Fibroblast of lung (primary cell): ENCODE measurements at regions not wholly inside any gene's neighbourhood (a gene's known extent, or its start where the extent isn't known, plus 50 kb on each side); places are given as distances from the start of the nearest gene placed in this dataset.

ENCODE experiments used
- DNase-seq, 2 donors: peaks; one replicate each; pipeline versions ENCODE4 v3.0.0 to v3.0.0-alpha.2; 2010; ENCODE audit warnings: low read depth in 2 of 2
- H2AFZ ChIP-seq: 2 replicates; pipeline ENCODE4 v1.5.1; 2012; ENCODE audit warnings: low read length, control low read depth, inconsistent platforms
- H3K27ac ChIP-seq: 2 replicates; pipeline ENCODE4 v1.5.1; 2011; ENCODE audit warnings: low read length, control low read depth; ENCODE audit not compliant: insufficient read depth
- H3K27me3 ChIP-seq: 2 replicates; pipeline ENCODE4 v1.5.1; 2011; ENCODE audit warnings: mild to moderate bottlenecking, low read length; ENCODE audit not compliant: control insufficient read depth, insufficient read depth
- H3K36me3 ChIP-seq: 2 replicates; pipeline ENCODE4 v1.5.1; 2011; ENCODE audit warnings: low read length; ENCODE audit not compliant: control insufficient read depth, insufficient read depth
- H3K4me1 ChIP-seq: 2 replicates; pipeline ENCODE4 v1.5.1; 2011; ENCODE audit warnings: low read length; ENCODE audit not compliant: control insufficient read depth, insufficient read depth; ENCODE audit errors: extremely low read depth
- H3K4me2 ChIP-seq: 2 replicates; pipeline ENCODE4 v1.5.1; 2011; ENCODE audit warnings: low read length, control low read depth; ENCODE audit not compliant: insufficient read depth; ENCODE audit errors: extremely low read depth
- H3K4me3 ChIP-seq, 4 experiments: fragments of 200-600 bp in 1 of 4; sonication (generic) in 1 of 4; replicated peaks in 1 of 4; 2 replicates each; pipeline ENCODE4 v1.5.1; 2011 to 2016; ENCODE audit warnings: low read length in 4 of 4, low read depth in 3 of 4, mild to moderate bottlenecking in 3 of 4, control low read depth in 2 of 4, inconsistent platforms in 1 of 4, mixed read lengths in 1 of 4; ENCODE audit not compliant: insufficient read depth in 1 of 4; ENCODE audit errors: control extremely low read depth in 1 of 4
- H3K79me2 ChIP-seq: 2 replicates; pipeline ENCODE4 v1.5.1; 2012; ENCODE audit warnings: mild to moderate bottlenecking, low read length, inconsistent platforms; ENCODE audit not compliant: control insufficient read depth, insufficient read depth
- H3K9ac ChIP-seq: 2 replicates; pipeline ENCODE4 v1.5.1; 2011; ENCODE audit warnings: mild to moderate bottlenecking, low read length, control low read depth; ENCODE audit not compliant: insufficient read depth
- H3K9me3 ChIP-seq: 2 replicates; pipeline ENCODE4 v1.5.1; 2012; ENCODE audit warnings: low read depth, low read length; ENCODE audit not compliant: control insufficient read depth, insufficient read depth
- H4K20me1 ChIP-seq: 2 replicates; pipeline ENCODE4 v1.5.1; 2011; ENCODE audit warnings: low read length; ENCODE audit not compliant: control insufficient read depth, insufficient read depth; ENCODE audit errors: extremely low read depth
- EZH2 ChIP-seq: IDR thresholded peaks from 2 replicates; pipeline ENCODE4 v1.5.1; 2012; ENCODE audit warnings: low read length, control low read depth, mild to moderate bottlenecking; ENCODE audit errors: missing control alignments
- TF ChIP-seq, protein P1 (sequence below), 2 donors: IDR thresholded peaks in 1 of 2; conservative IDR thresholded peaks in 1 of 2; 1 replicate in 1 of 2; 2 replicates in 1 of 2; pipeline ENCODE4 v1.5.1; 2011 to 2012; ENCODE audit warnings: low read length in 2 of 2, control low read depth in 1 of 2, inconsistent platforms in 1 of 2, low read depth in 1 of 2, mild to moderate bottlenecking in 1 of 2

GRCh38 chr5:167800427-167800826 is 491.0 kb upstream of the WWC1 start:
- H3K9ac ChIP-seq, result no peak overlapping the region
- H3K79me2 ChIP-seq, result no peaks in the 10 kb centered on the region
- no peak overlapping the region for H3K4me2 ChIP-seq
- TF ChIP-seq EZH2, result no peak
- TF ChIP-seq, protein P1, sequence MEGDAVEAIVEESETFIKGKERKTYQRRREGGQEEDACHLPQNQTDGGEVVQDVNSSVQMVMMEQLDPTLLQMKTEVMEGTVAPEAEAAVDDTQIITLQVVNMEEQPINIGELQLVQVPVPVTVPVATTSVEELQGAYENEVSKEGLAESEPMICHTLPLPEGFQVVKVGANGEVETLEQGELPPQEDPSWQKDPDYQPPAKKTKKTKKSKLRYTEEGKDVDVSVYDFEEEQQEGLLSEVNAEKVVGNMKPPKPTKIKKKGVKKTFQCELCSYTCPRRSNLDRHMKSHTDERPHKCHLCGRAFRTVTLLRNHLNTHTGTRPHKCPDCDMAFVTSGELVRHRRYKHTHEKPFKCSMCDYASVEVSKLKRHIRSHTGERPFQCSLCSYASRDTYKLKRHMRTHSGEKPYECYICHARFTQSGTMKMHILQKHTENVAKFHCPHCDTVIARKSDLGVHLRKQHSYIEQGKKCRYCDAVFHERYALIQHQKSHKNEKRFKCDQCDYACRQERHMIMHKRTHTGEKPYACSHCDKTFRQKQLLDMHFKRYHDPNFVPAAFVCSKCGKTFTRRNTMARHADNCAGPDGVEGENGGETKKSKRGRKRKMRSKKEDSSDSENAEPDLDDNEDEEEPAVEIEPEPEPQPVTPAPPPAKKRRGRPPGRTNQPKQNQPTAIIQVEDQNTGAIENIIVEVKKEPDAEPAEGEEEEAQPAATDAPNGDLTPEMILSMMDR (conservative IDR thresholded peaks at IDR 0.05 in 1 of 2, IDR thresholded peaks at IDR 0.05 in 1 of 2; ENCODE audit: low read depth in 1 of 2, low read length in 2 of 2), result no peak
- H2AFZ ChIP-seq, result no peak overlapping the region
- no peaks in the 10 kb centered on the region for H4K20me1 ChIP-seq
- H3K27ac ChIP-seq, result no peak overlapping the region
- no peaks in the 10 kb centered on the region for H3K4me1 ChIP-seq
- no peaks in the 10 kb centered on the region for H3K9me3 ChIP-seq
- no peaks in the 10 kb centered on the region for H3K36me3 ChIP-seq
- DNase-seq, result no peak
- no peaks in the 10 kb centered on the region for H3K27me3 ChIP-seq
- no peak overlapping the region for H3K4me3 ChIP-seq

- TF ChIP-seq EZH2, result no peak
- TF ChIP-seq, protein P1 (conservative IDR thresholded peaks at IDR 0.05 in 1 of 2, IDR thresholded peaks at IDR 0.05 in 1 of 2; ENCODE audit: low read depth in 1 of 2, low read length in 2 of 2), result no peak
- H3K27ac ChIP-seq, result no peak overlapping the region
- H3K79me2 ChIP-seq, result no peaks in the 10 kb centered on the region
Measured at GRCh38 chr5:167801999-167802398, 489.4 kb upstream of the WWC1 start.

DNA sequence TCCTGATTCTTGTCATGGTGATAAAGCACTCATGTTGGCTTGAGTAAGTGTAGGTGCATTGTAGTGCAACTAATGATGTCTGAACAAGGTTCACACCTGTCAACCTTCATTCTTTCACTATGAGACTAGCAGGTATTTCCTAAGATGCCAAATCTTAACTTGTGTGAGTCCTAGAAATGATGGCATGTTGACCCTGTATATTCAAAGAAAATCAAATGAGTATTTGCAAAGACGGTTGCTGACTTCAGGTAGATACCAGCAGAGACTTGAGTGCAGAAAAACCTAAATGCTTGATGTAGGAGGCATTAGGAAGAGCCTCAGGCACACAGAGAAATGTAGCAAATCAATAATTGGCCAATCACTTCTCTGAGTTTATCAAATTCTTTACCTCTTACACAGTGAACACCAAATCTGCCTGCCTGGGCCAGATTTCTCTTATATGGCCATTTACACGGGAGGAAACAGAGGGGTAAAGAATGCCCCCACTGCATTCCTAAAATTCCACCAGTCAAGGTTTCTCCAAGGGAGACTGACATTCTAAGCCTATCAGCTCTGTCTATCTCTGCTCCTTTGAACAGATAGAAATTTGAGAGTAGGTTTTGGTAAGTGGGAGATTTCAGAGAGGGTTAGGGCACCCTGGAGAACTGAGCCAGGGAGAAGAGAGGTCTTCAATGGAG is 488.6 kb upstream of the WWC1 start:
- no peak overlapping the region for H3K9ac ChIP-seq
- peak in 1 of 2 donors; percentile 69 for DNase-seq
- H3K27ac ChIP-seq, result no peak overlapping the region
- no peaks in the 10 kb centered on the region for H3K9me3 ChIP-seq
- H3K4me2 ChIP-seq, result no peak overlapping the region
- H3K79me2 ChIP-seq, result no peaks in the 10 kb centered on the region
- H2AFZ ChIP-seq, result no peak overlapping the region
- H3K27me3 ChIP-seq, result no peaks in the 10 kb centered on the region
- no peak overlapping the region for H3K4me3 ChIP-seq
- H4K20me1 ChIP-seq, result no peaks in the 10 kb centered on the region
- H3K36me3 ChIP-seq, result no peaks in the 10 kb centered on the region
- H3K4me1 ChIP-seq, result no peaks in the 10 kb centered on the region
- no peak for TF ChIP-seq EZH2
- TF ChIP-seq, protein P1 (conservative IDR thresholded peaks at IDR 0.05 in 1 of 2, IDR thresholded peaks at IDR 0.05 in 1 of 2; ENCODE audit: low read depth in 1 of 2, low read length in 2 of 2), result no peak

More at GRCh38 chr5:167801999-167802398, 489.4 kb upstream of the WWC1 start:
- Histone ChIP-seq H3K4me3 (no peak overlapping the region), H3K27me3 (no peaks in the 10 kb centered on the region), H2AFZ (no peak overlapping the region), H3K36me3 (no peaks in the 10 kb centered on the region), H3K9me3 (no peaks in the 10 kb centered on the region), H3K4me2 (no peak overlapping the region), H3K9ac (no peak overlapping the region), H4K20me1 (no peaks in the 10 kb centered on the region), H3K4me1 (no peaks in the 10 kb centered on the region)
- no peak for DNase-seq
